H9 (cell line): ENCODE measurements at regions not wholly inside any gene's neighbourhood (a gene's known extent, or its start where the extent isn't known, plus 50 kb on each side); places are given as distances from the start of the nearest gene placed in this dataset.

Source experiments
- DNase-seq: peaks from one replicate; pipeline ENCODE4 v3.0.0-alpha.2; 2017
- H2AFZ ChIP-seq: one replicate; pipeline ENCODE4 v1.6.1; 2013; ENCODE audit warnings: mild to moderate bottlenecking, low read length, control low read depth, moderate library complexity
- H2AK5ac ChIP-seq: 2 replicates; pipeline ENCODE4 v1.6.1; 2013; ENCODE audit warnings: low read length, control low read depth, mixed read lengths; ENCODE audit not compliant: insufficient read length
- H2BK120ac ChIP-seq: one replicate; pipeline ENCODE4 v1.6.1; 2013; ENCODE audit warnings: low read depth, mild to moderate bottlenecking, low read length, control low read depth, inconsistent platforms; ENCODE audit not compliant: poor library complexity, severe bottlenecking
- H2BK12ac ChIP-seq: 2 replicates; pipeline ENCODE4 v1.6.1; 2013; ENCODE audit warnings: low read length, control low read depth, mixed read lengths, low read depth; ENCODE audit not compliant: insufficient read length
- H2BK15ac ChIP-seq: 2 replicates; pipeline ENCODE4 v1.6.1; 2013; ENCODE audit warnings: low read depth, low read length, control low read depth
- H2BK20ac ChIP-seq: one replicate; pipeline ENCODE4 v1.6.1; 2013; ENCODE audit warnings: low read depth, mild to moderate bottlenecking, low read length, control low read depth, inconsistent platforms; ENCODE audit not compliant: poor library complexity, severe bottlenecking
- H2BK5ac ChIP-seq: 2 replicates; pipeline ENCODE4 v1.6.1; 2013; ENCODE audit warnings: low read length, control low read depth, mixed read lengths; ENCODE audit not compliant: insufficient read length
- H3K14ac ChIP-seq: 2 replicates; pipeline ENCODE4 v1.6.1; 2013; ENCODE audit warnings: low read length, control low read depth; ENCODE audit not compliant: insufficient read depth
- H3K18ac ChIP-seq: 2 replicates; pipeline ENCODE4 v1.6.1; 2013; ENCODE audit warnings: low read depth, mild to moderate bottlenecking, mixed read lengths, low read length, control low read depth; ENCODE audit not compliant: insufficient read length
- H3K23ac ChIP-seq: 2 replicates; pipeline ENCODE4 v1.6.1; 2013; ENCODE audit warnings: low read length, control low read depth, mixed read lengths, low read depth; ENCODE audit not compliant: insufficient read length
- H3K23me2 ChIP-seq: 2 replicates; pipeline ENCODE4 v1.6.1; 2013; ENCODE audit warnings: low read depth, mild to moderate bottlenecking, mixed read lengths, low read length, control low read depth; ENCODE audit not compliant: insufficient read length, poor library complexity, severe bottlenecking
- H3K27ac ChIP-seq: 2 replicates; pipeline ENCODE4 v1.5.1; 2013; ENCODE audit warnings: low read length, control low read depth, mixed read lengths, low read depth; ENCODE audit not compliant: insufficient read length
- H3K27me3 ChIP-seq: 2 replicates; pipeline ENCODE4 v1.6.1; 2013; ENCODE audit warnings: low read length, control low read depth, inconsistent platforms; ENCODE audit not compliant: insufficient read depth
- H3K4ac ChIP-seq: 2 replicates; pipeline ENCODE4 v1.6.1; 2013; ENCODE audit warnings: low read depth, mild to moderate bottlenecking, control low read depth, inconsistent platforms, low read length, moderate library complexity
- H3K4me1 ChIP-seq: 2 replicates; pipeline ENCODE4 v1.6.1; 2013; ENCODE audit warnings: low read length, control low read depth, inconsistent platforms; ENCODE audit not compliant: insufficient read depth
- H3K4me2 ChIP-seq: 2 replicates; pipeline ENCODE4 v1.6.1; 2013; ENCODE audit warnings: low read length, control low read depth, mixed read lengths; ENCODE audit not compliant: insufficient read length, insufficient read depth
- H3K56ac ChIP-seq: 2 replicates; pipeline ENCODE4 v1.6.1; 2013; ENCODE audit warnings: low read depth, mild to moderate bottlenecking, mixed read lengths, low read length, control low read depth; ENCODE audit not compliant: insufficient read length
- H3K79me1 ChIP-seq: 2 replicates; pipeline ENCODE4 v1.6.1; 2013; ENCODE audit warnings: low read depth, mild to moderate bottlenecking, moderate library complexity, low read length, control low read depth, inconsistent platforms; ENCODE audit not compliant: insufficient read depth, poor library complexity, severe bottlenecking
- H3K79me2 ChIP-seq: 2 replicates; pipeline ENCODE4 v1.6.1; 2013; ENCODE audit warnings: low read length, control low read depth, inconsistent platforms; ENCODE audit not compliant: insufficient read depth
- H3K9ac ChIP-seq: 2 replicates; pipeline ENCODE4 v1.6.1; 2013; ENCODE audit warnings: low read length, control low read depth, mixed read lengths; ENCODE audit not compliant: insufficient read length; ENCODE audit errors: extremely low read depth
- H3K9me3 ChIP-seq: one replicate; pipeline ENCODE4 v1.6.1; 2013; ENCODE audit warnings: low read depth, low read length, inconsistent platforms; ENCODE audit not compliant: control insufficient read depth
- H3T11ph ChIP-seq: one replicate; pipeline ENCODE4 v1.6.1; 2013; ENCODE audit warnings: mild to moderate bottlenecking, low read length, control low read depth, inconsistent platforms
- H4K20me1 ChIP-seq: one replicate; pipeline ENCODE4 v1.6.1; 2013; ENCODE audit not compliant: control insufficient read depth, insufficient read length, insufficient read depth
- H4K5ac ChIP-seq: 2 replicates; pipeline ENCODE4 v1.6.1; 2013; ENCODE audit warnings: low read depth, mild to moderate bottlenecking, mixed read lengths, low read length, control low read depth; ENCODE audit not compliant: insufficient read length
- H4K8ac ChIP-seq: replicated peaks from 2 replicates; pipeline ENCODE4 v1.6.1; 2013; ENCODE audit warnings: low read length, control low read depth, mixed read lengths, low read depth; ENCODE audit not compliant: insufficient read length
- H4K91ac ChIP-seq: 2 replicates; pipeline ENCODE4 v1.6.1; 2013; ENCODE audit warnings: low read depth, mild to moderate bottlenecking, moderate library complexity, mixed read lengths, low read length, control low read depth; ENCODE audit not compliant: insufficient read length
- H3K27ac Mint-ChIP-seq, 3 experiments: 2 replicates in 2 of 3; 3 replicates in 1 of 3; pipeline ENCODE4 v1.8.0; 2020 to 2021; ENCODE audit warnings: mixed read lengths in 3 of 3, mild to moderate bottlenecking in 1 of 3, moderate library complexity in 1 of 3
- H3K27me3 Mint-ChIP-seq: 2 replicates; pipeline ENCODE4 v1.8.0; 2021; ENCODE audit warnings: low read depth, mild to moderate bottlenecking, moderate library complexity, mixed read lengths
- H3K36me3 Mint-ChIP-seq, 3 experiments: 2 replicates in 2 of 3; 3 replicates in 1 of 3; pipeline ENCODE4 v1.8.0; 2020 to 2021; ENCODE audit warnings: low read depth in 3 of 3, mixed read lengths in 3 of 3; ENCODE audit not compliant: insufficient read depth in 1 of 3
- H3K4me1 Mint-ChIP-seq, 2 experiments: 2 replicates each; pipeline ENCODE4 v1.8.0; 2020; ENCODE audit warnings: mixed read lengths in 2 of 2
- H3K4me3 Mint-ChIP-seq, 2 experiments: 2 replicates in 1 of 2; 3 replicates in 1 of 2; pipeline ENCODE4 v1.8.0; 2020 to 2021; ENCODE audit warnings: mild to moderate bottlenecking in 2 of 2, mixed read lengths in 2 of 2, moderate library complexity in 1 of 2
- H3K9me3 Mint-ChIP-seq, 2 experiments: 2 replicates in 1 of 2; 3 replicates in 1 of 2; pipeline ENCODE4 v1.8.0; 2020; ENCODE audit warnings: mild to moderate bottlenecking in 2 of 2, mixed read lengths in 2 of 2, moderate library complexity in 1 of 2
- WGBS: extraction: QIAGEN DNeasy Blood & Tissue Kit; methylation state at CpG from one replicate; pipeline ENCODE4 v1.1.7; 2013; ENCODE audit warnings: missing lambda C conversion rate, low lambda C conversion rate, mixed read lengths; ENCODE audit not compliant: insufficient read length; ENCODE audit errors: extremely low coverage; 5-methylcytosine and 5-hydroxymethylcytosine counted together
- TF ChIP-seq, protein P1 (sequence below): fragments of 200-600 bp; sonication (generic); conservative IDR thresholded peaks from 3 replicates; pipeline ENCODE4 v1.8.0; 2021; ENCODE audit warnings: antibody characterized with exemption, mild to moderate bottlenecking

DNA sequence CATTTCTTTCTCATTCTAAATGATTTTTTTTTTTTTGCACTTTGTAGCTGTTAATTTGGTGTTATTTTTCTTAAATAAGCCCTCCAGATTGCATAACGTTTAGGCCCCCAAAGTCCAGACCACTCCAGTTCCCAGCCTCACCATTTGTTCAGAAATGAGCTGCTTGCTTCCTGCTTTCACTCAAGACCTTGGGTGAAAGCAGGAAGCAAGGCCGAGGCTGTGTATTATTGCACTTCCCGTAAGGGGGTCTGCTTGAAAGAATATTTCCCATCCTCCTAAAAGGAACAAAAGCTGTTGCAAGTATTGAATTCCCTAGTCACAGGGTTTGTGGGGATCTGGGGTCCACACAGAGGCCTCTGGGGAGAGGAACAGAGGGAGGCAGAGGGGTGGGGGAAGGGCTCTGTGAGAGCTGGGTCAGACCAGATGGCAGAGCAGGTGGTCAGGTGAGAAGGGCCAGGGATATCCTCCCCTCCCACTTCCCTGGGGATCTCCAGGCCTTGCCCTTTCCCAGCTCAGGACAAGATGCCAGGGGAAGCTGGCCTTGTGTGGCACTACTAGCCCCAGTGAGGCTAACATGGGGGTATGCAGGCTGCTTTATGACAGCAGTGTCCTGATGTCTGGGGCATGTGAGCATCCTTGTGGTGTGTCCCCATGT is 51.6 kb upstream of the MYEOV start:
- Histone ChIP-seq H3K27ac (no peak overlapping the region), H3K4ac (no peak overlapping the region), H3K79me1 (no peaks in the 10 kb centered on the region), H3K23ac (no peak overlapping the region), H3K79me2 (no peaks in the 10 kb centered on the region), H3T11ph (no peak overlapping the region), H2AK5ac (no peak overlapping the region), H2AFZ (no peak overlapping the region), H3K18ac (no peak overlapping the region), H3K14ac (no peak overlapping the region), H3K4me1 (no peaks in the 10 kb centered on the region), H2BK15ac (no peak overlapping the region), H3K4me2 (no peak overlapping the region), H3K9me3 (no peaks in the 10 kb centered on the region), H2BK120ac (no peak overlapping the region), H2BK12ac (no peak overlapping the region), H3K9ac (no peak overlapping the region), H3K56ac (no peak overlapping the region), H4K20me1 (no peaks in the 10 kb centered on the region), H2BK5ac (no peak overlapping the region), H4K91ac (no peak overlapping the region), H2BK20ac (no peak overlapping the region), H3K27me3 (no peaks in the 10 kb centered on the region), H4K8ac (no peak overlapping the region), H3K23me2 (no peaks in the 10 kb centered on the region), H4K5ac (no peak overlapping the region)
- H3K36me3 Mint-ChIP-seq = no peaks in the 10 kb centered on the region
- peaks cover 25% of the 10 kb centered on the region for H3K27me3 Mint-ChIP-seq
- H3K4me3 Mint-ChIP-seq = no peak overlapping the region
- peak; percentile 20 for DNase-seq
- no CpG with 5 or more reads among the region's 3 CpGs for WGBS
- H3K4me1 Mint-ChIP-seq = peaks cover 0 to 3% of the 10 kb centered on the region in 2 experiments; a peak in 1 of 4 replicates
- H3K9me3 Mint-ChIP-seq = peaks cover 0 to 2% of the 10 kb centered on the region in 2 experiments; a peak in 2 of 5 replicates
- no peak overlapping the region; a peak in 1 of 7 replicates for H3K27ac Mint-ChIP-seq
- TF ChIP-seq, protein P1, sequence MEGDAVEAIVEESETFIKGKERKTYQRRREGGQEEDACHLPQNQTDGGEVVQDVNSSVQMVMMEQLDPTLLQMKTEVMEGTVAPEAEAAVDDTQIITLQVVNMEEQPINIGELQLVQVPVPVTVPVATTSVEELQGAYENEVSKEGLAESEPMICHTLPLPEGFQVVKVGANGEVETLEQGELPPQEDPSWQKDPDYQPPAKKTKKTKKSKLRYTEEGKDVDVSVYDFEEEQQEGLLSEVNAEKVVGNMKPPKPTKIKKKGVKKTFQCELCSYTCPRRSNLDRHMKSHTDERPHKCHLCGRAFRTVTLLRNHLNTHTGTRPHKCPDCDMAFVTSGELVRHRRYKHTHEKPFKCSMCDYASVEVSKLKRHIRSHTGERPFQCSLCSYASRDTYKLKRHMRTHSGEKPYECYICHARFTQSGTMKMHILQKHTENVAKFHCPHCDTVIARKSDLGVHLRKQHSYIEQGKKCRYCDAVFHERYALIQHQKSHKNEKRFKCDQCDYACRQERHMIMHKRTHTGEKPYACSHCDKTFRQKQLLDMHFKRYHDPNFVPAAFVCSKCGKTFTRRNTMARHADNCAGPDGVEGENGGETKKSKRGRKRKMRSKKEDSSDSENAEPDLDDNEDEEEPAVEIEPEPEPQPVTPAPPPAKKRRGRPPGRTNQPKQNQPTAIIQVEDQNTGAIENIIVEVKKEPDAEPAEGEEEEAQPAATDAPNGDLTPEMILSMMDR = no peak
